GM12878 (cell line): ENCODE measurements at regions not wholly inside any gene's neighbourhood (a gene's known extent, or its start where the extent isn't known, plus 50 kb on each side); places are given as distances from the start of the nearest gene placed in this dataset.

Experiments used
- ATAC-seq: fragments of 200-7000 bp; cut with Tn5 transposase; 3 replicates; pipeline ENCODE4 v1.9.1; 2020; ENCODE audit warnings: mild to moderate bottlenecking, moderate library complexity
- BruUV-seq: library from RNA; stranded (reverse); fragments of 400-500 nt; replicated peaks from 2 replicates; lab custom pipeline; 2021; lab: Mats Ljungman, UMichigan
- CTCF ChIA-PET: fragments of 300-600 bp; sonication (Branson Sonifier 250); formaldehyde crosslinking; extraction: SDS; loops from one replicate; lab custom pipeline; 2021; ENCODE audit warnings: inconsistent platforms; lab: Yijun Ruan, JAX
- POLR2A ChIA-PET: fragments of 350-600 bp; formaldehyde crosslinking; extraction: SDS; loops from one replicate; lab custom pipeline; 2021; ENCODE audit warnings: inconsistent platforms; lab: Charles Lee
- RAD21 ChIA-PET: fragments of 300-600 bp; sonication (Branson Sonifier 250); formaldehyde crosslinking; loops from one replicate; lab custom pipeline; 2023; ENCODE audit warnings: antibody characterized with exemption; ENCODE audit not compliant: unreplicated experiment; lab: Charles Lee
- SMC1A ChIA-PET: fragments of 300-600 bp; sonication (Branson Sonifier 250); formaldehyde crosslinking; loops from one replicate; lab custom pipeline; 2023; ENCODE audit not compliant: unreplicated experiment, uncharacterized antibody; lab: Charles Lee
- DNase-seq: peaks from one replicate; pipeline ENCODE4 v3.0.0-alpha.2; 2011; ENCODE audit warnings: low read depth, low spot score
- FAIRE-seq: peaks from 3 replicates; lab custom pipeline; 2011; peaks lifted over from hg19 to GRCh38; lab: Jason Lieb, UNC
- H2AFZ ChIP-seq: 2 replicates; pipeline ENCODE4 v1.6.0; 2011; ENCODE audit warnings: low read depth, low read length, control low read depth; ENCODE audit not compliant: control insufficient read depth
- H3K27ac ChIP-seq: 2 replicates; pipeline ENCODE4 v1.5.1; 2011; ENCODE audit warnings: control low read depth; ENCODE audit not compliant: control insufficient read depth, insufficient read depth
- H3K27me3 ChIP-seq, 2 experiments: replicated peaks in 1 of 2; 2 replicates each; pipeline versions ENCODE4 v1.6.0 to v1.6.1; 2011; ENCODE audit warnings: low read length in 1 of 2; ENCODE audit not compliant: control insufficient read depth in 2 of 2, insufficient read depth in 2 of 2
- H3K36me3 ChIP-seq, 2 experiments: 2 replicates each; pipeline ENCODE4 v1.5.1; 2011; ENCODE audit warnings: low read length in 1 of 2; ENCODE audit not compliant: control insufficient read depth in 2 of 2, insufficient read depth in 2 of 2
- H3K4me1 ChIP-seq: 2 replicates; pipeline ENCODE4 v1.6.1; 2011; ENCODE audit warnings: mild to moderate bottlenecking, low read length, moderate library complexity, mixed read lengths; ENCODE audit not compliant: control insufficient read depth, insufficient read depth
- H3K4me2 ChIP-seq: 2 replicates; pipeline ENCODE4 v1.6.0; 2011; ENCODE audit warnings: control low read depth; ENCODE audit not compliant: control insufficient read depth, insufficient read depth
- H3K4me3 ChIP-seq: fragments of 200-600 bp; sonication (generic); 2 replicates; pipeline ENCODE4 v1.5.1; 2016
- H3K79me2 ChIP-seq: 2 replicates; pipeline ENCODE4 v1.6.0; 2011; ENCODE audit warnings: low read length; ENCODE audit not compliant: control insufficient read depth, insufficient read depth
- H3K9ac ChIP-seq: 2 replicates; pipeline ENCODE4 v1.8.0; 2011; ENCODE audit warnings: low read length, control low read depth, mixed read lengths; ENCODE audit not compliant: control insufficient read depth, insufficient read depth
- H3K9me3 ChIP-seq: replicated peaks from 3 replicates; pipeline ENCODE4 v1.5.1; 2011; ENCODE audit warnings: mild to moderate bottlenecking, low read length; ENCODE audit not compliant: control insufficient read depth, insufficient read depth
- H4K20me1 ChIP-seq: 2 replicates; pipeline ENCODE4 v1.6.0; 2011; ENCODE audit not compliant: control insufficient read depth, insufficient read depth
- BRCA1 ChIP-seq: IDR thresholded peaks from 2 replicates; pipeline ENCODE4 v1.6.1; 2011; ENCODE audit warnings: low read depth, low read length, improper control_type of control experiment
- CHD4 ChIP-seq: fragments of 200-600 bp; sonication (generic); IDR thresholded peaks from 2 replicates; pipeline ENCODE4 v1.6.1; 2016; ENCODE audit warnings: mild to moderate bottlenecking
- ELK1 ChIP-seq: IDR thresholded peaks from 2 replicates; pipeline ENCODE4 v1.6.1; 2012; ENCODE audit warnings: low read depth, low read length, improper control_type of control experiment
- HDGF ChIP-seq: fragments of 450-650 bp; IDR thresholded peaks from 2 replicates; pipeline ENCODE4 v1.6.1; 2016; ENCODE audit warnings: antibody characterized with exemption
- KDM1A ChIP-seq: fragments of 200-600 bp; sonication (generic); IDR thresholded peaks from 2 replicates; pipeline ENCODE4 v1.6.1; 2016; ENCODE audit warnings: borderline replicate concordance
- LARP7 ChIP-seq: fragments of 450-650 bp; IDR thresholded peaks from 2 replicates; pipeline ENCODE4 v1.6.1; 2017; ENCODE audit warnings: mild to moderate bottlenecking
- MTA3 ChIP-seq: IDR thresholded peaks from 2 replicates; pipeline ENCODE4 v1.6.1; 2012; ENCODE audit warnings: low read length, inconsistent platforms, borderline replicate concordance
- RBBP5 ChIP-seq: fragments of 200-600 bp; sonication (generic); conservative IDR thresholded peaks from 2 replicates; pipeline ENCODE4 v1.6.1; 2016
- REST ChIP-seq: IDR thresholded peaks from 2 replicates; pipeline ENCODE4 v1.6.1; 2012; ENCODE audit warnings: mild to moderate bottlenecking, low read depth, low read length
- SIX5 ChIP-seq: IDR thresholded peaks from 2 replicates; pipeline ENCODE4 v1.6.1; 2011; ENCODE audit warnings: mild to moderate bottlenecking, low read depth, low read length, moderate library complexity; ENCODE audit not compliant: severe bottlenecking
- SMAD5 ChIP-seq: IDR thresholded peaks from 2 replicates; pipeline ENCODE4 v1.6.1; 2016; ENCODE audit warnings: antibody characterized with exemption, low read depth
- SMARCA5 ChIP-seq: fragments of 450-650 bp; IDR thresholded peaks from 2 replicates; pipeline ENCODE4 v1.6.1; 2017; ENCODE audit warnings: mild to moderate bottlenecking
- SUPT20H ChIP-seq: IDR thresholded peaks from 2 replicates; pipeline ENCODE4 v1.6.1; 2011; ENCODE audit warnings: low read depth, mild to moderate bottlenecking, low read length, moderate library complexity, borderline replicate concordance; ENCODE audit not compliant: control insufficient read depth
- ZBED1 ChIP-seq: IDR thresholded peaks from 2 replicates; pipeline ENCODE4 v1.6.1; 2016; ENCODE audit warnings: borderline replicate concordance
- ZBTB4 ChIP-seq: fragments of 450-650 bp; formaldehyde crosslinking; IDR thresholded peaks from 2 replicates; pipeline ENCODE4 v1.4.0; 2022; ENCODE audit warnings: mild to moderate bottlenecking, moderate library complexity
- ZNF274 ChIP-seq: IDR thresholded peaks from one replicate; pipeline ENCODE4 v1.8.0; 2011; ENCODE audit not compliant: insufficient read length, insufficient read depth
- ZNF384 ChIP-seq: IDR thresholded peaks from 2 replicates; pipeline ENCODE4 v1.6.1; 2012; ENCODE audit warnings: low read depth, mild to moderate bottlenecking, low read length, improper control_type of control experiment, borderline replicate concordance
- ZNF622 ChIP-seq: fragments of 450-650 bp; IDR thresholded peaks from 2 replicates; pipeline ENCODE4 v1.6.1; 2017; ENCODE audit warnings: mild to moderate bottlenecking, inconsistent platforms
- WGBS: methylation state at CpG from one replicate; pipeline ENCODE4 v1.1.6; 2016; ENCODE audit warnings: low lambda C conversion rate; ENCODE audit not compliant: insufficient replicate concordance, insufficient coverage; ENCODE audit errors: missing lambda C conversion rate; 5-methylcytosine and 5-hydroxymethylcytosine counted together
- in situ Hi-C: fragments of 300-500 bp; cut with MboI; formaldehyde crosslinking; loops from 9 replicates; pipeline ENCODE4 v1.14.3; 2018; ENCODE audit warnings: mixed read lengths
- intact Hi-C: fragments of 100-400 bp; cut with micrococcal nuclease; formaldehyde crosslinking; loops from one replicate; pipeline ENCODE4 v1.14.2; 2022; ENCODE audit not compliant: unreplicated experiment

GRCh38 chr21:41092312-41092711 is 75.6 kb upstream of the BACE2 start (continued):
- no peak for TF ChIP-seq REST

- H3K4me3 ChIP-seq, result no peak overlapping the region
- intact Hi-C loops (no loop called here), in situ Hi-C loops (no loop called here)
- no peaks in the 10 kb centered on the region for H3K9me3 ChIP-seq
- no TSS peak for BruUV-seq
- H3K79me2 ChIP-seq, result no peaks in the 10 kb centered on the region
- H3K4me1 ChIP-seq, result no peaks in the 10 kb centered on the region
- H3K27ac ChIP-seq, result no peak overlapping the region
- WGBS, result 25% methylated on average over 6 of the region's 6 CpGs
- no peaks in the 10 kb centered on the region for H4K20me1 ChIP-seq
- TF ChIP-seq SMAD5 (no peak), ZBED1 (no peak), LARP7 (no peak), BRCA1 (no peak), ZNF384 (no peak), SUPT20H (no peak), ZNF274 (no peak), ZBTB4 (CRISPR knock-in tag) (no peak), HDGF (no peak), MTA3 (no peak), KDM1A (no peak), ZNF622 (no peak), SIX5 (no peak), RBBP5 (no peak), ELK1 (no peak), CHD4 (no peak), SMARCA5 (no peak)
- DNase-seq (no peak), ATAC-seq (no peak), FAIRE-seq (no peak)
- no peak overlapping the region for H2AFZ ChIP-seq
- POLR2A ChIA-PET, result no interaction called here
- no peak overlapping the region for H3K4me2 ChIP-seq
- H3K9ac ChIP-seq, result no peak overlapping the region
- no peaks in the 10 kb centered on the region for H3K36me3 ChIP-seq
- no peaks in the 10 kb centered on the region; a peak in 1 of 4 replicates for H3K27me3 ChIP-seq
- SMC1A ChIA-PET, result no interaction called here
- RAD21 ChIA-PET, result no interaction called here
- CTCF ChIA-PET, result no interaction called here
Measured at GRCh38 chr21:41095983-41096382, 72.0 kb upstream of the BACE2 start.
